CD4-positive, alpha-beta T cell treated with Interleukin-12 subunit alpha and Interleukin-12 subunit beta, for 1 hour (primary cell): ENCODE measurements at regions not wholly inside any gene's neighbourhood (a gene's known extent, or its start where the extent isn't known, plus 50 kb on each side); places are given as distances from the start of the nearest gene placed in this dataset.
"Not testable (repeated sequence)": the region's sequence is repeated elsewhere in the genome, so short reads cannot be mapped to it uniquely, and the experiment has no call there.

ENCODE experiments used
- DNase-seq: peaks from one replicate; pipeline ENCODE4 v3.0.0-alpha.2; 2020

- no peak for DNase-seq
Measured at GRCh38 chrX:63581906-63582305, 203.1 kb downstream of the ARHGEF9 start.

GRCh38 chrX:63581398-63581797 lies 203.6 kb downstream of the ARHGEF9 start:
- DNase-seq = no peak

GRCh38 chrX:63576533-63576932 lies 208.5 kb downstream of the ARHGEF9 start:
- DNase-seq = no peak

GRCh38 chrX:63575700-63576099 lies 209.3 kb downstream of the ARHGEF9 start:
- not testable (repeated sequence) for DNase-seq

GRCh38 chrX:63566856-63567255 lies 215.7 kb upstream of the SPIN4 start:
- DNase-seq = no peak

GRCh38 chrX:63561425-63561824 lies 210.3 kb upstream of the SPIN4 start:
- no peak for DNase-seq

GRCh38 chrX:63560601-63561218 lies 209.6 kb upstream of the SPIN4 start:
- DNase-seq = peak; percentile 61

- no peak for DNase-seq
Measured at GRCh38 chrX:63551856-63552255, 200.7 kb upstream of the SPIN4 start.

- DNase-seq = no peak
Measured at GRCh38 chrX:63530654-63531053, 179.5 kb upstream of the SPIN4 start.

GRCh38 chrX:63529961-63530360 lies 178.8 kb upstream of the SPIN4 start:
- no peak for DNase-seq

- no peak for DNase-seq
Measured at GRCh38 chrX:63526863-63527262, 175.7 kb upstream of the SPIN4 start.

GRCh38 chrX:63525491-63525890 lies 174.4 kb upstream of the SPIN4 start:
- DNase-seq = no peak

GRCh38 chrX:63519368-63519767 lies 168.2 kb upstream of the SPIN4 start:
- DNase-seq = peak; percentile 2

- no peak for DNase-seq
Measured at GRCh38 chrX:63514569-63515080, 163.5 kb upstream of the SPIN4 start.

GRCh38 chrX:63513825-63514568 lies 162.9 kb upstream of the SPIN4 start:
- DNase-seq = no peak

- no peak for DNase-seq
Measured at GRCh38 chrX:63511361-63511760, 160.2 kb upstream of the SPIN4 start.

GRCh38 chrX:63508668-63509067 lies 157.5 kb upstream of the SPIN4 start:
- DNase-seq = no peak

GRCh38 chrX:63506320-63506719 lies 155.2 kb upstream of the SPIN4 start:
- DNase-seq = peak; percentile 14

- no peak for DNase-seq
Measured at GRCh38 chrX:63503541-63503940, 152.4 kb upstream of the SPIN4 start.

- no peak for DNase-seq
Measured at GRCh38 chrX:63488546-63489373, 137.6 kb upstream of the SPIN4 start.

GRCh38 chrX:63475200-63475599 lies 124.1 kb upstream of the SPIN4 start:
- DNase-seq = no peak

- no peak for DNase-seq
Measured at GRCh38 chrX:63471004-63471403, 119.9 kb upstream of the SPIN4 start.

- no peak for DNase-seq
Measured at GRCh38 chrX:63470506-63470905, 119.4 kb upstream of the SPIN4 start.

GRCh38 chrX:63466690-63467089 lies 115.6 kb upstream of the SPIN4 start:
- DNase-seq = no peak
